ENCODE measurements at regions not wholly inside any gene's neighbourhood (a gene's known extent, or its start where the extent isn't known, plus 50 kb on each side); places are given as distances from the start of the nearest gene placed in this dataset.

GRCh38 chr17:36765436-36766043, 164.2 kb downstream of the MRM1 start:
- TF ChIP-seq, protein P1, sequence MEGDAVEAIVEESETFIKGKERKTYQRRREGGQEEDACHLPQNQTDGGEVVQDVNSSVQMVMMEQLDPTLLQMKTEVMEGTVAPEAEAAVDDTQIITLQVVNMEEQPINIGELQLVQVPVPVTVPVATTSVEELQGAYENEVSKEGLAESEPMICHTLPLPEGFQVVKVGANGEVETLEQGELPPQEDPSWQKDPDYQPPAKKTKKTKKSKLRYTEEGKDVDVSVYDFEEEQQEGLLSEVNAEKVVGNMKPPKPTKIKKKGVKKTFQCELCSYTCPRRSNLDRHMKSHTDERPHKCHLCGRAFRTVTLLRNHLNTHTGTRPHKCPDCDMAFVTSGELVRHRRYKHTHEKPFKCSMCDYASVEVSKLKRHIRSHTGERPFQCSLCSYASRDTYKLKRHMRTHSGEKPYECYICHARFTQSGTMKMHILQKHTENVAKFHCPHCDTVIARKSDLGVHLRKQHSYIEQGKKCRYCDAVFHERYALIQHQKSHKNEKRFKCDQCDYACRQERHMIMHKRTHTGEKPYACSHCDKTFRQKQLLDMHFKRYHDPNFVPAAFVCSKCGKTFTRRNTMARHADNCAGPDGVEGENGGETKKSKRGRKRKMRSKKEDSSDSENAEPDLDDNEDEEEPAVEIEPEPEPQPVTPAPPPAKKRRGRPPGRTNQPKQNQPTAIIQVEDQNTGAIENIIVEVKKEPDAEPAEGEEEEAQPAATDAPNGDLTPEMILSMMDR (IDR thresholded peaks at IDR 0.05 in 4 of 5, conservative IDR thresholded peaks at IDR 0.05 in 1 of 5), result no peak
- TF ChIP-seq POLR2A (IDR thresholded peaks at IDR 0.05), result no peak
- Histone ChIP-seq H3K4me1 (no peaks in the 10 kb centered on the region), H3K9me3 (no peaks in the 10 kb centered on the region), H3K36me3 (no peaks in the 10 kb centered on the region), H3K27me3 (peaks cover 9 to 29% (median 15%) of the 10 kb centered on the region in 3 donors), H3K27ac (no peak overlapping the region), H3K4me3 (no peak overlapping the region)
- in situ Hi-C loops (cut with MboI; ENCODE audit: low sequenced_read_pairs in 4 of 4), result loop anchor here in 1 of 4 donors (25.0 kb wide), 1 partner anchor 103 kb away; no protein-coding TSS in a partner anchor
- intact Hi-C loops (cut with DNase I; ENCODE audit: low total_unique reads), result no loop called here
- DNase-seq, result no peak
- ATAC-seq, result no peak

GRCh38 chr17:36768394-36768793, 167.0 kb downstream of the MRM1 start:
- H3K27me3 ChIP-seq, result peaks cover 9 to 32% (median 15%) of the 10 kb centered on the region in 3 donors
- ATAC-seq, result no peak
- in situ Hi-C loops (cut with MboI; ENCODE audit: low sequenced_read_pairs in 4 of 4) (loop anchor here in 1 of 4 donors (25.0 kb wide), 1 partner anchor 106 kb away; no protein-coding TSS in a partner anchor), intact Hi-C loops (cut with DNase I; ENCODE audit: low total_unique reads) (no loop called here)
- no peak for DNase-seq
- no peak overlapping the region for H3K4me3 ChIP-seq
- H3K36me3 ChIP-seq, result no peaks in the 10 kb centered on the region
- H3K27ac ChIP-seq, result no peak overlapping the region
- H3K9me3 ChIP-seq, result no peaks in the 10 kb centered on the region
- H3K4me1 ChIP-seq, result no peaks in the 10 kb centered on the region
- TF ChIP-seq POLR2A (IDR thresholded peaks at IDR 0.05), result no peak
- TF ChIP-seq, protein P1 (IDR thresholded peaks at IDR 0.05 in 4 of 5, conservative IDR thresholded peaks at IDR 0.05 in 1 of 5), result no peak

DNA sequence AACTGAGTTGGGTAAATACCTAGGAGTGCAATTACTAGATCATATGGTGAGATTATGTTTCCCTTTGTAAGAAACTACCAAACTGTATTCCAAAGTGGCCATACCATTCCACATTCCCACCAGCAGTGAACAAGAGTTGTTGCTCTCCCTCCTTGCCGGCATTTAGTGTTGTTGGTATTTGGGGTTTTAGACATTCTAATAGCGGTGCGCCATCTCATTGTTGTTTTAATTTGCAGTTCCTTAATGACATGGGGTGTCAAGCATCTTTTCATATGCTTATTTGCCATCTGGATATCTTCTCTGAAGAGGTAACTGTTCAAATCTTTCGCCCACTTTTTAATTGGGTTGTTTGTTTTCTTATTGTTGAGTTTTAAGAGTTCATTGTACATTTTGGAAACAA, 164.2 kb upstream of the LHX1 start:
- Histone ChIP-seq H3K9me3 (no peaks in the 10 kb centered on the region), H3K27me3 (peaks cover 0 to 5% (median 5%) of the 10 kb centered on the region in 3 donors), H3K4me1 (no peaks in the 10 kb centered on the region), H3K4me3 (no peak overlapping the region), H3K36me3 (no peaks in the 10 kb centered on the region), H3K27ac (no peak overlapping the region)
- in situ Hi-C loops (cut with MboI; ENCODE audit: low sequenced_read_pairs in 4 of 4) (loop anchor here in 1 of 4 donors (25.0 kb wide), 1 partner anchor 111 kb away; no protein-coding TSS in a partner anchor), intact Hi-C loops (cut with DNase I; ENCODE audit: low total_unique reads) (no loop called here)
- ATAC-seq (no peak), DNase-seq (no peak)
- TF ChIP-seq POLR2A (IDR thresholded peaks at IDR 0.05), result no peak
- TF ChIP-seq, protein P1 (IDR thresholded peaks at IDR 0.05 in 4 of 5, conservative IDR thresholded peaks at IDR 0.05 in 1 of 5), result no peak

DNA sequence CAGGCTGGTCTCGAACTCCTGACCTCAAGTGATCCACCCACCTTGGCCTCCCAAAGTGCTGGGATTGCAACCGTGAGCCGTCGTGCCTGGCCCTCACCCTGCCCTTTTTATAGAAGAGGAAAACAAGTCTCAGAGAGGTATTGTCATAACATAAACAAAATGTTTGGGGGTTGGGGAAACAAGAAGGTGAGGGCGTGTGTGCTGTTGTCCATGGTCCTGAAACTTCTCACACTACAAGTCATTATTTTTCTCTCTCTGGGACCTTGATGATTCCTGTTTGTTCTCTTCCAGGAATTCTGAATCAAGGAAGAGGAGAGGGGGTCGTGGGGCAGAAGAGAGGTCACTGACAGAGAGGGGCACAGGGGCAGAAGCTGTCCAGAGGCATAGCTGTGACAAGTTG, 160.2 kb upstream of the LHX1 start:
- DNase-seq (no peak), ATAC-seq (no peak)
- intact Hi-C loops (cut with DNase I; ENCODE audit: low total_unique reads), result no loop called here
- H3K27me3 ChIP-seq, result peaks cover 2 to 13% (median 4%) of the 10 kb centered on the region in 3 donors
- H3K36me3 ChIP-seq, result no peaks in the 10 kb centered on the region
- H3K4me3 ChIP-seq, result no peak overlapping the region
- H3K4me1 ChIP-seq, result no peaks in the 10 kb centered on the region
- in situ Hi-C loops (cut with MboI; ENCODE audit: low sequenced_read_pairs in 4 of 4), result no loop called here
- TF ChIP-seq, protein P1 (IDR thresholded peaks at IDR 0.05 in 4 of 5, conservative IDR thresholded peaks at IDR 0.05 in 1 of 5), result no peak
- TF ChIP-seq POLR2A (IDR thresholded peaks at IDR 0.05), result no peak
- H3K9me3 ChIP-seq, result no peaks in the 10 kb centered on the region
- no peak overlapping the region for H3K27ac ChIP-seq
